HFFc6 (cell line): ENCODE measurements at regions not wholly inside any gene's neighbourhood (a gene's known extent, or its start where the extent isn't known, plus 50 kb on each side); places are given as distances from the start of the nearest gene placed in this dataset.

ENCODE experiments used
- DNase-seq: peaks from one replicate; pipeline ENCODE4 v3.0.0-alpha.2; 2018
- H3K27ac Mint-ChIP-seq: 2 replicates; pipeline ENCODE4 v1.8.0; 2020; ENCODE audit warnings: mild to moderate bottlenecking, mixed read lengths
- H3K27me3 Mint-ChIP-seq: 2 replicates; pipeline ENCODE4 v1.8.0; 2021; ENCODE audit warnings: mild to moderate bottlenecking, moderate library complexity, mixed read lengths; ENCODE audit not compliant: insufficient read depth
- H3K36me3 Mint-ChIP-seq: 2 replicates; pipeline ENCODE4 v1.8.0; 2021; ENCODE audit warnings: low read depth, mixed read lengths
- H3K4me1 Mint-ChIP-seq: 2 replicates; pipeline ENCODE4 v1.8.0; 2020; ENCODE audit warnings: low read depth, mixed read lengths
- H3K4me3 Mint-ChIP-seq: 2 replicates; pipeline ENCODE4 v1.8.0; 2020; ENCODE audit warnings: mild to moderate bottlenecking, moderate library complexity, mixed read lengths
- H3K9me3 Mint-ChIP-seq: 2 replicates; pipeline ENCODE4 v1.8.0; 2020; ENCODE audit warnings: mild to moderate bottlenecking, mixed read lengths
- CTCF ChIP-seq: fragments of 200-600 bp; sonication (generic); IDR thresholded peaks from 2 replicates; pipeline ENCODE4 v1.5.0; 2021; ENCODE audit warnings: antibody characterized with exemption, mild to moderate bottlenecking

GRCh38 chrX:129115935-129116334 is 407.4 kb downstream of the SMARCA1 start:
- no peak overlapping the region for H3K4me3 Mint-ChIP-seq
- H3K27ac Mint-ChIP-seq = no peak overlapping the region
- no peaks in the 10 kb centered on the region for H3K27me3 Mint-ChIP-seq
- no peaks in the 10 kb centered on the region for H3K36me3 Mint-ChIP-seq
- no peaks in the 10 kb centered on the region; the same call in none of the 2 replicates for H3K9me3 Mint-ChIP-seq
- H3K4me1 Mint-ChIP-seq = no peaks in the 10 kb centered on the region
- TF ChIP-seq CTCF = no peak
- no peak for DNase-seq

- 0 out of 2 replicates have a peak, but pooled peaks have one; percentile 18 for TF ChIP-seq CTCF
- Mint-ChIP-seq H3K4me1 (no peaks in the 10 kb centered on the region), H3K27me3 (no peaks in the 10 kb centered on the region), H3K36me3 (no peaks in the 10 kb centered on the region), H3K4me3 (no peak overlapping the region), H3K27ac (no peak overlapping the region), H3K9me3 (peaks cover 3% of the 10 kb centered on the region)
- no peak for DNase-seq
These were observed 408.2 kb downstream of the SMARCA1 start for GRCh38 chrX:129115104-129115503.

GRCh38 chrX:129111081-129111798 is 412.1 kb downstream of the SMARCA1 start:
- Mint-ChIP-seq H3K27me3 (no peaks in the 10 kb centered on the region), H3K4me1 (no peaks in the 10 kb centered on the region), H3K9me3 (peaks cover 7% of the 10 kb centered on the region), H3K4me3 (no peak overlapping the region), H3K36me3 (no peaks in the 10 kb centered on the region), H3K27ac (no peak overlapping the region)
- TF ChIP-seq CTCF = no peak
- no peak for DNase-seq

GRCh38 chrX:129108936-129109335 is 414.4 kb downstream of the SMARCA1 start:
- Mint-ChIP-seq H3K27me3 (no peaks in the 10 kb centered on the region), H3K9me3 (peaks cover 11% of the 10 kb centered on the region), H3K27ac (no peak overlapping the region), H3K4me3 (no peak overlapping the region), H3K36me3 (no peaks in the 10 kb centered on the region), H3K4me1 (no peaks in the 10 kb centered on the region)
- DNase-seq = no peak
- no peak for TF ChIP-seq CTCF

- Mint-ChIP-seq H3K9me3 (no peaks in the 10 kb centered on the region; the same call in 1 of the 2 replicates), H3K27me3 (no peaks in the 10 kb centered on the region), H3K4me1 (no peaks in the 10 kb centered on the region), H3K36me3 (no peaks in the 10 kb centered on the region), H3K4me3 (no peak overlapping the region), H3K27ac (no peak overlapping the region)
- no peak for DNase-seq
- TF ChIP-seq CTCF = no peak
These were observed 424.1 kb downstream of the SMARCA1 start for GRCh38 chrX:129099207-129099606.
